Fibroblast of lung (primary cell): ENCODE measurements at regions not wholly inside any gene's neighbourhood (a gene's known extent, or its start where the extent isn't known, plus 50 kb on each side); places are given as distances from the start of the nearest gene placed in this dataset.

Experiments used
- DNase-seq, 2 donors: peaks; one replicate each; pipeline versions ENCODE4 v3.0.0 to v3.0.0-alpha.2; 2010; ENCODE audit warnings: low read depth in 2 of 2
- H2AFZ ChIP-seq: 2 replicates; pipeline ENCODE4 v1.5.1; 2012; ENCODE audit warnings: low read length, control low read depth, inconsistent platforms
- H3K27ac ChIP-seq: 2 replicates; pipeline ENCODE4 v1.5.1; 2011; ENCODE audit warnings: low read length, control low read depth; ENCODE audit not compliant: insufficient read depth
- H3K27me3 ChIP-seq: 2 replicates; pipeline ENCODE4 v1.5.1; 2011; ENCODE audit warnings: mild to moderate bottlenecking, low read length; ENCODE audit not compliant: control insufficient read depth, insufficient read depth
- H3K36me3 ChIP-seq: 2 replicates; pipeline ENCODE4 v1.5.1; 2011; ENCODE audit warnings: low read length; ENCODE audit not compliant: control insufficient read depth, insufficient read depth
- H3K4me1 ChIP-seq: 2 replicates; pipeline ENCODE4 v1.5.1; 2011; ENCODE audit warnings: low read length; ENCODE audit not compliant: control insufficient read depth, insufficient read depth; ENCODE audit errors: extremely low read depth
- H3K4me2 ChIP-seq: 2 replicates; pipeline ENCODE4 v1.5.1; 2011; ENCODE audit warnings: low read length, control low read depth; ENCODE audit not compliant: insufficient read depth; ENCODE audit errors: extremely low read depth
- H3K4me3 ChIP-seq, 4 experiments: fragments of 200-600 bp in 1 of 4; sonication (generic) in 1 of 4; replicated peaks in 1 of 4; 2 replicates each; pipeline ENCODE4 v1.5.1; 2011 to 2016; ENCODE audit warnings: low read length in 4 of 4, low read depth in 3 of 4, mild to moderate bottlenecking in 3 of 4, control low read depth in 2 of 4, inconsistent platforms in 1 of 4, mixed read lengths in 1 of 4; ENCODE audit not compliant: insufficient read depth in 1 of 4; ENCODE audit errors: control extremely low read depth in 1 of 4
- H3K79me2 ChIP-seq: 2 replicates; pipeline ENCODE4 v1.5.1; 2012; ENCODE audit warnings: mild to moderate bottlenecking, low read length, inconsistent platforms; ENCODE audit not compliant: control insufficient read depth, insufficient read depth
- H3K9ac ChIP-seq: 2 replicates; pipeline ENCODE4 v1.5.1; 2011; ENCODE audit warnings: mild to moderate bottlenecking, low read length, control low read depth; ENCODE audit not compliant: insufficient read depth
- H3K9me3 ChIP-seq: 2 replicates; pipeline ENCODE4 v1.5.1; 2012; ENCODE audit warnings: low read depth, low read length; ENCODE audit not compliant: control insufficient read depth, insufficient read depth
- H4K20me1 ChIP-seq: 2 replicates; pipeline ENCODE4 v1.5.1; 2011; ENCODE audit warnings: low read length; ENCODE audit not compliant: control insufficient read depth, insufficient read depth; ENCODE audit errors: extremely low read depth
- EZH2 ChIP-seq: IDR thresholded peaks from 2 replicates; pipeline ENCODE4 v1.5.1; 2012; ENCODE audit warnings: low read length, control low read depth, mild to moderate bottlenecking; ENCODE audit errors: missing control alignments
- TF ChIP-seq, protein P1 (sequence below), 2 donors: IDR thresholded peaks in 1 of 2; conservative IDR thresholded peaks in 1 of 2; 1 replicate in 1 of 2; 2 replicates in 1 of 2; pipeline ENCODE4 v1.5.1; 2011 to 2012; ENCODE audit warnings: low read length in 2 of 2, control low read depth in 1 of 2, inconsistent platforms in 1 of 2, low read depth in 1 of 2, mild to moderate bottlenecking in 1 of 2

DNA sequence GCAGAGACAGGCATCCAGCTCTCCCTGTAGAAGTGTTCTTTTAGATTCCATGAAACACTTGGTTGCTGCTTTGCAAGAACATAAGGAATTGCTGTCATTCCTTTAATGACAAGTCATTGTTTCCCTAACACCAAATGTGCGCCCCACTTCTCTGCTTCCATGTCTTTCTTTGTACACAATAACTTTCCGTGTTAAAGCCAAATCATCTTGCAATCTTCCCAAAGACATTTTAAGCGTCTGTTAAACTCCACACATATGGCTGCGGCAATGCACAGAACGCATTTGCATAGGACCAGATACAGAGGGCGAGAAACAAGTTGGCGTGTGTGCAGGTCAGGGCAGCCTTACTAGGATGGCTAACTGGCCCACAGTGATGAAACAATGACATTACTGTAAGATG is 399.3 kb upstream of the PRKCQ start:
- H2AFZ ChIP-seq: no peak overlapping the region
- no peak overlapping the region for H3K27ac ChIP-seq
- H3K4me1 ChIP-seq: no peaks in the 10 kb centered on the region
- no peaks in the 10 kb centered on the region for H3K27me3 ChIP-seq
- TF ChIP-seq, protein P1, sequence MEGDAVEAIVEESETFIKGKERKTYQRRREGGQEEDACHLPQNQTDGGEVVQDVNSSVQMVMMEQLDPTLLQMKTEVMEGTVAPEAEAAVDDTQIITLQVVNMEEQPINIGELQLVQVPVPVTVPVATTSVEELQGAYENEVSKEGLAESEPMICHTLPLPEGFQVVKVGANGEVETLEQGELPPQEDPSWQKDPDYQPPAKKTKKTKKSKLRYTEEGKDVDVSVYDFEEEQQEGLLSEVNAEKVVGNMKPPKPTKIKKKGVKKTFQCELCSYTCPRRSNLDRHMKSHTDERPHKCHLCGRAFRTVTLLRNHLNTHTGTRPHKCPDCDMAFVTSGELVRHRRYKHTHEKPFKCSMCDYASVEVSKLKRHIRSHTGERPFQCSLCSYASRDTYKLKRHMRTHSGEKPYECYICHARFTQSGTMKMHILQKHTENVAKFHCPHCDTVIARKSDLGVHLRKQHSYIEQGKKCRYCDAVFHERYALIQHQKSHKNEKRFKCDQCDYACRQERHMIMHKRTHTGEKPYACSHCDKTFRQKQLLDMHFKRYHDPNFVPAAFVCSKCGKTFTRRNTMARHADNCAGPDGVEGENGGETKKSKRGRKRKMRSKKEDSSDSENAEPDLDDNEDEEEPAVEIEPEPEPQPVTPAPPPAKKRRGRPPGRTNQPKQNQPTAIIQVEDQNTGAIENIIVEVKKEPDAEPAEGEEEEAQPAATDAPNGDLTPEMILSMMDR (conservative IDR thresholded peaks at IDR 0.05 in 1 of 2, IDR thresholded peaks at IDR 0.05 in 1 of 2; ENCODE audit: low read depth in 1 of 2, low read length in 2 of 2): no peak
- no peak for TF ChIP-seq EZH2
- H3K4me2 ChIP-seq: no peak overlapping the region
- DNase-seq: no peak
- no peaks in the 10 kb centered on the region for H4K20me1 ChIP-seq
- H3K79me2 ChIP-seq: no peaks in the 10 kb centered on the region
- H3K36me3 ChIP-seq: no peaks in the 10 kb centered on the region
- no peaks in the 10 kb centered on the region for H3K9me3 ChIP-seq
- no peak overlapping the region for H3K9ac ChIP-seq
- H3K4me3 ChIP-seq: no peak overlapping the region

GRCh38 chr10:6978187-6978627 is 398.1 kb upstream of the PRKCQ start:
- no peak overlapping the region for H3K4me2 ChIP-seq
- H3K4me3 ChIP-seq: no peak overlapping the region
- no peaks in the 10 kb centered on the region for H3K79me2 ChIP-seq
- H3K9ac ChIP-seq: no peak overlapping the region
- no peaks in the 10 kb centered on the region for H3K9me3 ChIP-seq
- TF ChIP-seq, protein P1 (conservative IDR thresholded peaks at IDR 0.05 in 1 of 2, IDR thresholded peaks at IDR 0.05 in 1 of 2; ENCODE audit: low read depth in 1 of 2, low read length in 2 of 2): no peak
- TF ChIP-seq EZH2: no peak
- no peaks in the 10 kb centered on the region for H4K20me1 ChIP-seq
- no peaks in the 10 kb centered on the region for H3K27me3 ChIP-seq
- no peak for DNase-seq
- no peaks in the 10 kb centered on the region for H3K36me3 ChIP-seq
- no peak overlapping the region for H2AFZ ChIP-seq
- H3K4me1 ChIP-seq: no peaks in the 10 kb centered on the region
- H3K27ac ChIP-seq: no peak overlapping the region

- Histone ChIP-seq H3K9me3 (no peaks in the 10 kb centered on the region), H3K9ac (no peak overlapping the region), H3K4me2 (no peak overlapping the region), H3K4me3 (no peak overlapping the region), H3K79me2 (no peaks in the 10 kb centered on the region), H3K36me3 (no peaks in the 10 kb centered on the region), H3K4me1 (no peaks in the 10 kb centered on the region), H2AFZ (no peak overlapping the region), H4K20me1 (no peaks in the 10 kb centered on the region), H3K27ac (no peak overlapping the region), H3K27me3 (no peaks in the 10 kb centered on the region)
- TF ChIP-seq, protein P1 (conservative IDR thresholded peaks at IDR 0.05 in 1 of 2, IDR thresholded peaks at IDR 0.05 in 1 of 2; ENCODE audit: low read depth in 1 of 2, low read length in 2 of 2): no peak
- no peak for TF ChIP-seq EZH2
- DNase-seq: no peak
Measured at GRCh38 chr10:6977398-6978186, 397.5 kb upstream of the PRKCQ start.
